B cell (primary cell): ENCODE measurements at regions not wholly inside any gene's neighbourhood (a gene's known extent, or its start where the extent isn't known, plus 50 kb on each side); places are given as distances from the start of the nearest gene placed in this dataset.

Source experiments
- ATAC-seq: fragments of 200-7000 bp; cut with Tn5 transposase; one replicate; pipeline ENCODE4 v1.10.0; 2021; ENCODE audit warnings: low read depth, mild to moderate bottlenecking, moderate number of reproducible peaks, moderate library complexity
- CTCF ChIA-PET: fragments of 350-600 bp; sonication (Branson Sonifier 250); formaldehyde crosslinking; loops from one replicate; lab custom pipeline; 2021; ENCODE audit warnings: antibody characterized with exemption, inconsistent platforms; lab: Charles Lee
- POLR2A ChIA-PET: fragments of 350-600 bp; sonication (Branson Sonifier 250); formaldehyde crosslinking; loops from one replicate; lab custom pipeline; 2021; ENCODE audit warnings: antibody characterized with exemption; lab: Charles Lee
- DNase-seq: peaks from one replicate; pipeline ENCODE4 v3.0.0; 2013
- H2AFZ ChIP-seq: 2 replicates; pipeline ENCODE4 v1.6.1; 2012; ENCODE audit warnings: mild to moderate bottlenecking, low read depth, low read length; ENCODE audit not compliant: insufficient read depth, poor library complexity, severe bottlenecking
- H3K27ac ChIP-seq, 2 donors: 1 replicate in 1 of 2; 2 replicates in 1 of 2; pipeline ENCODE4 v1.5.1; 2012 to 2013; ENCODE audit warnings: low read length in 2 of 2, mild to moderate bottlenecking in 2 of 2, moderate library complexity in 1 of 2
- H3K27me3 ChIP-seq, 4 experiments: fragments of 200-600 bp in 1 of 4; sonication (generic) in 1 of 4; replicated peaks in 1 of 4; 1 replicate in 2 of 4; 2 replicates in 2 of 4; pipeline versions ENCODE4 v1.6.1 to v1.7.0; 2013 to 2016; ENCODE audit warnings: low read length in 3 of 4, mild to moderate bottlenecking in 2 of 4, mixed read lengths in 1 of 4, moderate library complexity in 1 of 4; ENCODE audit not compliant: insufficient read depth in 4 of 4, control insufficient read depth in 3 of 4; ENCODE audit errors: control extremely low read depth in 1 of 4
- H3K36me3 ChIP-seq, 2 experiments: replicated peaks in 1 of 2; 1 replicate in 1 of 2; 2 replicates in 1 of 2; pipeline versions ENCODE4 v1.6.1 to v1.7.1; 2013; ENCODE audit warnings: low read length in 1 of 2; ENCODE audit not compliant: insufficient read depth in 2 of 2, control insufficient read depth in 1 of 2; ENCODE audit errors: control extremely low read depth in 1 of 2, extremely low read depth in 1 of 2
- H3K4me1 ChIP-seq, 2 donors: fragments of 200-600 bp in 1 of 2; sonication (generic) in 1 of 2; 1 replicate in 1 of 2; 2 replicates in 1 of 2; pipeline versions ENCODE4 v1.5.1 to v1.6.1; 2013 to 2017; ENCODE audit warnings: low read length in 2 of 2; ENCODE audit not compliant: control insufficient read depth in 2 of 2, insufficient read depth in 2 of 2
- H3K4me2 ChIP-seq: replicated peaks from 2 replicates; pipeline ENCODE3; 2012; ENCODE audit warnings: mild to moderate bottlenecking, low read depth, low read length; ENCODE audit not compliant: poor library complexity, severe bottlenecking
- H3K4me3 ChIP-seq, 5 experiments: fragments of 200-600 bp in 1 of 5; sonication (generic) in 1 of 5; 1 replicate in 3 of 5; 2 replicates in 2 of 5; pipeline versions ENCODE4 v1.5.1 to v1.7.0; 2011 to 2016; ENCODE audit warnings: low read length in 4 of 5, mild to moderate bottlenecking in 4 of 5, low read depth in 2 of 5, control low read depth in 1 of 5, moderate library complexity in 1 of 5; ENCODE audit not compliant: insufficient read depth in 1 of 5; ENCODE audit errors: control extremely low read depth in 1 of 5, extremely low read depth in 1 of 5
- H3K79me2 ChIP-seq: fragments of 200-600 bp; sonication (generic); one replicate; pipeline ENCODE4 v1.6.0; 2016; ENCODE audit warnings: low read length; ENCODE audit not compliant: control insufficient read depth, insufficient read depth
- H3K9ac ChIP-seq: fragments of 200-600 bp; sonication (generic); 2 replicates; pipeline ENCODE4 v1.6.1; 2017; ENCODE audit warnings: mild to moderate bottlenecking, low read length, moderate library complexity
- H3K9me3 ChIP-seq, 3 donors: one replicate each; pipeline versions ENCODE4 v1.6.1 to v1.7.1; 2013; ENCODE audit warnings: low read length in 2 of 3; ENCODE audit not compliant: control insufficient read depth in 2 of 3, insufficient read depth in 1 of 3; ENCODE audit errors: control extremely low read depth in 1 of 3
- H4K20me1 ChIP-seq: 2 replicates; pipeline ENCODE4 v1.6.0; 2012; ENCODE audit warnings: mild to moderate bottlenecking, low read length; ENCODE audit not compliant: insufficient read depth, control insufficient read depth, poor library complexity, severe bottlenecking
- H3K27ac Mint-ChIP-seq: one replicate; pipeline ENCODE4 v1.8.0; 2021; ENCODE audit warnings: mixed read lengths
- H3K27me3 Mint-ChIP-seq: one replicate; pipeline ENCODE4 v1.8.0; 2021; ENCODE audit warnings: mixed read lengths
- H3K4me1 Mint-ChIP-seq: one replicate; pipeline ENCODE4 v1.8.0; 2021; ENCODE audit warnings: mixed read lengths
- H3K4me3 Mint-ChIP-seq: one replicate; pipeline ENCODE4 v1.8.0; 2021; ENCODE audit warnings: mixed read lengths
- H3K9me3 Mint-ChIP-seq: one replicate; pipeline ENCODE4 v1.8.0; 2022; ENCODE audit warnings: mixed read lengths; ENCODE audit not compliant: insufficient read depth
- CTCF ChIP-seq: fragments of 200-600 bp; IDR thresholded peaks from one replicate; pipeline ENCODE4 v1.8.0; 2022; ENCODE audit warnings: antibody characterized with exemption, mild to moderate bottlenecking
- EZH2 ChIP-seq: IDR thresholded peaks from 2 replicates; pipeline ENCODE4 v1.6.1; 2012; ENCODE audit warnings: borderline replicate concordance, low read depth, mild to moderate bottlenecking, moderate library complexity, low read length; ENCODE audit not compliant: insufficient read depth, poor library complexity, severe bottlenecking
- WGBS: methylation state at CpG from one replicate; pipeline ENCODE4 v1.1.5; 2013; ENCODE audit warnings: missing lambda C conversion rate; ENCODE audit not compliant: insufficient coverage; 5-methylcytosine and 5-hydroxymethylcytosine counted together
- intact Hi-C: fragments of 100-400 bp; cut with micrococcal nuclease; formaldehyde crosslinking; loops from one replicate; pipeline ENCODE4 v1.10.0; 2022

- Histone ChIP-seq H3K27ac (no peak overlapping the region), H3K4me1 (no peaks in the 10 kb centered on the region), H3K4me3 (no peak overlapping the region), H3K36me3 (no peaks in the 10 kb centered on the region), H3K27me3 (peaks cover 0 to 12% (median 0%) of the 10 kb centered on the region in 4 experiments), H3K79me2 (no peaks in the 10 kb centered on the region), H4K20me1 (no peaks in the 10 kb centered on the region), H3K9ac (no peak overlapping the region), H3K4me2 (no peak overlapping the region), H3K9me3 (no peaks in the 10 kb centered on the region), H2AFZ (no peak overlapping the region)
- no peak overlapping the region for H3K4me3 Mint-ChIP-seq
- H3K27me3 Mint-ChIP-seq, result peaks cover 22% of the 10 kb centered on the region
- ChIA-PET CTCF (no interaction called here), POLR2A (no interaction called here)
- intact Hi-C loops, result no loop called here
- H3K27ac Mint-ChIP-seq, result no peak overlapping the region
- H3K9me3 Mint-ChIP-seq, result no peaks in the 10 kb centered on the region
- no peak for TF ChIP-seq CTCF
- no peak for TF ChIP-seq EZH2
- WGBS, result 83% methylated on average over 2 of the region's 5 CpGs
- no peak for ATAC-seq
- no peak for DNase-seq
- no peaks in the 10 kb centered on the region for H3K4me1 Mint-ChIP-seq
Observed at GRCh38 chr15:88382482-88382983, 84.7 kb downstream of the MRPL46 start.

GRCh38 chr15:88378188-88378637 lies 89.0 kb downstream of the MRPL46 start:
- ChIA-PET POLR2A (no interaction called here), CTCF (no interaction called here)

More at GRCh38 chr15:88378188-88378637, 89.0 kb downstream of the MRPL46 start:
- Histone ChIP-seq H3K27ac (no peak overlapping the region), H3K4me3 (no peak overlapping the region), H2AFZ (no peak overlapping the region), H3K4me1 (no peaks in the 10 kb centered on the region), H4K20me1 (no peaks in the 10 kb centered on the region), H3K36me3 (no peaks in the 10 kb centered on the region), H3K4me2 (no peak overlapping the region), H3K79me2 (no peaks in the 10 kb centered on the region), H3K27me3 (peaks cover 0 to 6% (median 0%) of the 10 kb centered on the region in 4 experiments), H3K9me3 (no peaks in the 10 kb centered on the region), H3K9ac (no peak overlapping the region)
- Mint-ChIP-seq H3K4me1 (no peaks in the 10 kb centered on the region), H3K9me3 (no peaks in the 10 kb centered on the region), H3K27me3 (peaks cover 29% of the 10 kb centered on the region), H3K4me3 (no peak overlapping the region), H3K27ac (no peak overlapping the region)
- 100% methylated on average over 1 of the region's 3 CpGs for WGBS
- intact Hi-C loops, result no loop called here
- DNase-seq (no peak), ATAC-seq (no peak)
- no peak for TF ChIP-seq CTCF
- TF ChIP-seq EZH2, result no peak
